ENCODE measurements at regions not wholly inside any gene's neighbourhood (a gene's known extent, or its start where the extent isn't known, plus 50 kb on each side); places are given as distances from the start of the nearest gene placed in this dataset.

- no peak for TF ChIP-seq SNAI2 (CRISPR knock-in tag; IDR thresholded peaks at IDR 0.05)
- TF ChIP-seq ZNF8 (CRISPR knock-in tag; IDR thresholded peaks at IDR 0.05): no peak
- TF ChIP-seq TSHZ2 (CRISPR knock-in tag; IDR thresholded peaks at IDR 0.05): no peak
- no peak for TF ChIP-seq POU6F1 (CRISPR knock-in tag; IDR thresholded peaks at IDR 0.05; ENCODE audit: borderline replicate concordance, low read depth)
These were observed 152.5 kb upstream of the SALL3 start for GRCh38 chr18:78827141-78827540.
